Urinary bladder (tissue), 3 donors: ENCODE measurements at regions not wholly inside any gene's neighbourhood (a gene's known extent, or its start where the extent isn't known, plus 50 kb on each side); places are given as distances from the start of the nearest gene placed in this dataset.

ENCODE experiments used
- DNase-seq: peaks from one replicate; pipeline ENCODE4 v3.0.0-alpha.2; 2015; ENCODE audit errors: extremely low spot score
- H3K27ac ChIP-seq: one replicate; pipeline ENCODE4 v1.5.1; 2013; ENCODE audit warnings: low read depth, mild to moderate bottlenecking, moderate library complexity
- H3K36me3 ChIP-seq: one replicate; pipeline ENCODE4 v1.6.1; 2013; ENCODE audit warnings: mild to moderate bottlenecking, moderate library complexity; ENCODE audit not compliant: insufficient read depth
- H3K4me1 ChIP-seq: one replicate; pipeline ENCODE4 v1.6.1; 2013; ENCODE audit warnings: mild to moderate bottlenecking, moderate library complexity; ENCODE audit not compliant: insufficient read depth
- H3K4me3 ChIP-seq: one replicate; pipeline ENCODE4 v1.5.1; 2013; ENCODE audit warnings: low read depth, low read length
- WGBS: extraction: QIAGEN DNeasy Blood & Tissue Kit; methylation state at CpG from one replicate; pipeline ENCODE4 v1.1.7; 2013; 5-methylcytosine and 5-hydroxymethylcytosine counted together
- donor health status: healthy with polysubstance abuse.
- donor health status: healthy.

DNA sequence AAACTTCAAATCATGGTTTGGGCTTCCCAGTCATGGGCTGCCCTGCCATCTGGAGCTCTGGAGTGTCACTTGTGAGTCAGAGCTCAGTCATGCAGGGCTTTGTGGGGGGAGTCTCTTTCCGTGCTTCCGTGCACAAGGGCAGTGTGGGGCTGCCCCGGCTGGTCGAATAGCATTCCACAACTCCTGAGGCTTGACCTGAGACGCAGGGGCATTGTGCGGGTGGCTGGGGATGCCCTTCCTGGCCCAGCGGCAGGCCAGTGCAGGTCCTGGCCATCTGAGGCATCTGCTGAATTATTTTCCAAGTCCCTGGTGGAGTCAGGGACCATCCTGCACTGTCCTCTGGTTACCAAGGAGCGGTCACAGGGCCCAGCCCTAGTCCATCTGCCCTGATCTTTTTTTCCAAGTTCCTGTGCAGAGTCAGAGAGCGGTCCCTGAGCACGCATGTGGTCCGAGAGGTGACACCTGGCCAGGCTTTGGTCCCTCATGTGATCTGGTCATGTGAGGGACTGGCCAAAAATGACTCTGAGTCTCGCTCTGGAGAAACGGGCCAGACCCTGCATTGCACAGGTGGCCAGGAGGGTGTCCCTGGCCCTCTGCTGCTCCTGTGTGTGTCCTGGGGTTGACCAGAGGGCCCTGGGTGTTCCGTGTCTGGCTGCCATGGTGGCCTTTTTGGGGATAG lies 167.0 kb upstream of the ALG10B start:
- Histone ChIP-seq H3K27ac (no peak overlapping the region), H3K4me3 (no peak overlapping the region), H3K36me3 (no peaks in the 10 kb centered on the region), H3K4me1 (no peaks in the 10 kb centered on the region)
- WGBS = 90% methylated on average over 14 of the region's 14 CpGs
- no peak for DNase-seq

DNA sequence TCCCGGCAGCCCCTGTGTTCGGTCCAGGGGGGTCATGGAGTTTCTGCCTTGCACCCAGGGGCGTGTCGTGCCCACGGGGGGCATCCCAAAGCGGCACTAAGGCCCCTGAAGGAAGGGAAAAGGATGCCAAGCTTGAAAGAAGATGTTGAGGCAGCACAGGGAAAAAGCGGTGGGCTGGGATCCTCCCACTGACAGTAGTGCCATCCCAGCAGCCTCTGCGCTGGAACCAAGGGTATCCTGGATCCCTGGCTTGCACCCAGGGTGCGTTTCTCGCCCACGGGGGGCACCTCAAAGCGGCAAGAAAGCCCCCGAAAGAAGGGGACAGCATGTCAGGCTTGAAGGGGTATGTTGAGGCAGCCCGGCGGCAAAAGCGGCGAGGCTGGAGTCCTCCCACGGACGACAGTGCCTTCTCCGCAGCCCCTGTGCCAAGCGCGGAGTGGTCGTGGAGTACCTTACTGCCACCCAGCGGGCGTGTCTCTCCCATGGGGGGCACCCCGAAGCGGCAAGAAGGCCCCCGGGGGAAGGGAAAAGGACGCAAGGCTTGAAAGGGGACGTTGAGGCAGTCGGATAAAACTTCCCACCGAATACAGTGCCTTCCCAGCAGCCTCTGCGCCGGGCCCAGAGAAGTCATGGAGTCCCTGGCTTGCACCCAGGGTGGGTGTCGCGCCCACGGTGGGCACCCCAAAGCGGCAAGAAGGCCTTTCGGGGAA lies 164.4 kb upstream of the ALG10B start:
- Histone ChIP-seq H3K4me3 (no peak overlapping the region), H3K4me1 (no peaks in the 10 kb centered on the region), H3K36me3 (no peaks in the 10 kb centered on the region), H3K27ac (no peak overlapping the region)
- DNase-seq = no peak
- WGBS = 86% methylated on average over 39 of the region's 39 CpGs

DNA sequence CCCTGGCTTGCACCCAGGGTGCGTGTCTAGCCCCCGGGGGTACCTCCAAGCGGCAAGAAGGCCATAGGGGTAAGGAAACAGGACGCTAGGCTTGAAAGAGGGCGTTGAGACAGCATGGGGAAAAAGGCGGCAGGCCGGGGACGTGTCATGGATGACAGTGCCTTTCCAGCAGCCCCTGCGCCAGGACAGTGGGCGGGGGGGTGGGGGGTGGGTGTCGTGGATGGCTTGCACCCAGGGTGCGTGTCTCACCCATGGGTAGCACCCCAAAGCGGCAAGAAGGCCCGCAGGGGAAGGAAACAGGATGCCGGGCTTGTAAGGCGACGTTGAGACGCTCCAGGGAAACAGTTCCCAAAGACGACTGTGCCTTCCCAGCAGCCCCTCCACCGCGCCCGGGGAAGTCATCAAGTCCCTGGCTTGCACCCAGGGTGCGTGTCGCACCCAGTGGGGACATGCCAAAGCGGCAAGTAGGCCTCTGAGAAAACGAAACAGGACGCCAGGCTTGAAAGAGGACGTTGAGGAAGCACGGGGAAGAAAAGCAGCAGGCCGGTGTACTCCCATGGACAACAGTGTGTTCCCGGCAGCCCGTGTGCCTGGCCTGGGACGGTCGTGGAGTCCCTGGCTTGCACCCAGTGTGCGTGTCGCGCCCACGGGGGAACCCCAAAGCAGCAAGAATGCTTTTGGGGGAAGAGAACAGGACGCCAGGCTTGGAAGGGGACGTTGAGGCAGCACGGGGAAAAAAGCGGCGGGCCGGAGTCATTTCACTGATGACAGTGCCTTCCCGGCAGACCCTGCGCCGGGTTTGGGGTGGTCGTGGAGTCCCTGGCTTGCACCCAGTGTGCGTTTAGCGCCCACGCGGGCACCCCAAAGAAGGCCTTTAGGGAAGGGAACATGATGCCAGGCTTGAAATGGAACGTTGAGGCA lies 163.5 kb upstream of the ALG10B start:
- H3K4me1 ChIP-seq = no peaks in the 10 kb centered on the region
- H3K27ac ChIP-seq = no peak overlapping the region
- no peak overlapping the region for H3K4me3 ChIP-seq
- no peak for DNase-seq
- no peaks in the 10 kb centered on the region for H3K36me3 ChIP-seq
- WGBS = 85% methylated on average over 53 of the region's 53 CpGs

DNA sequence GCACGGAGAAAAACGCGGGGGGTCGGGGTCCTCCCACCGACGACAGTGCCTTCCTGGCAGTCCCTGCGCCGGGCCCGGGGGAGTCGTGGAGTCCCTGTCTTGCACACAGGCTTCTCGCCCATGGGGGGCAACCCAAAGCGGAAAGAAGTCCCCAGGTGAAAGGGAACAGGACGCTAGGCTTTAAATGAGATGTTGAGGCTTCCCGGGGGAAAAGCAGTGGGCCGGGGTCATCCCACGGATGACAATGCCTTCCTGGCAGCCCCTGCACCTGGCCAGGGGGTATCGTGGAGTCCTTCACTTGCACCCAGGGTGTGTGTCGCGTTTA lies 162.9 kb upstream of the ALG10B start:
- H3K4me1 ChIP-seq = no peaks in the 10 kb centered on the region
- no peaks in the 10 kb centered on the region for H3K36me3 ChIP-seq
- no peak overlapping the region for H3K27ac ChIP-seq
- no peak overlapping the region for H3K4me3 ChIP-seq
- WGBS = 85% methylated on average over 19 of the region's 19 CpGs
- DNase-seq = no peak

DNA sequence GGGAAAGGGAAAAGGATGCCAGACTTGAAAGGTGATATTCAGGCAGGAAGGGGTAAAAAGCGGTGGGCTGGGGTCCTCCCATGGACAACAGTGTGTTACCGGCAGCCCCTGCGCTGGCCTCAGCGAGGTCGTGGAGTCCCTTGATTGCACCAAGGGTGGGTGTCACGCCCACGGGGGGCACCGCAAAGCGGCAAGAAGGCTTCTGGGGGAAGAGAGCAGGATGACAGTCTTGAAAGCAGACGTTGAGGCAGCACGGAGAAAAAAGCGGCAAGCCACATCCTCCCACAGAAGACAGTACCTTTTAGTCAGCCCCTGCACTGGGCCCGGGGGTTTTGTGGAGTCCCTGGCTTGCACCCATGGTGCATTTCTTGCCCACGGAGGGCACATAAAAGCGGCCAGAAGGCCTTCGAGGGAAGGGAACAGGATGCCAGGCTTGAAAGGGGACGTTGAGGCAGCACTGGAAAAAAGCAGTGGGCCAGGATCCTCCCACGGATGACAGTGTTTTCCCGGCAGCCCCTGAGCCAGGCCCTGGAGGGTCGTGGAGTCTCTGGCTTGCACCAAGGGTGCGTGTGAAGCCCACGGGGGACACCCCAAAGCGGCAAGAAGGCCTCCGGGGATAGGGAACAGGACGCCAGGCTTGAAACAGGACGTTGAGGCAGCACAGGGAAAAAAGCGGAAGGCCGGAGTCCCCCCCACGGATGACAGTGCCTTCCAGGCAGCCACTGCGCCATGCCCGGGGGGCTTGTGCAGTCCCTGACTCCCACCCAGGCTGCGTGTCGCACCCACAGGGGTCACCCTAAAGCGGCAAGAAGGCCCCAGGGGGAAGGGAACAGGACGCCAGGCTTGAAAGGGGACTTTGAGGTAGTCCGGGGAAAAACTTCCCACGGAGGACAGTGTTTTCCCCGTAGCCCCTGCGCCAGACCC lies 162.2 kb upstream of the ALG10B start:
- H3K36me3 ChIP-seq = no peaks in the 10 kb centered on the region
- H3K4me1 ChIP-seq = no peaks in the 10 kb centered on the region
- no peak for DNase-seq
- H3K4me3 ChIP-seq = no peak overlapping the region
- H3K27ac ChIP-seq = no peak overlapping the region
- 89% methylated on average over 39 of the region's 39 CpGs for WGBS

DNA sequence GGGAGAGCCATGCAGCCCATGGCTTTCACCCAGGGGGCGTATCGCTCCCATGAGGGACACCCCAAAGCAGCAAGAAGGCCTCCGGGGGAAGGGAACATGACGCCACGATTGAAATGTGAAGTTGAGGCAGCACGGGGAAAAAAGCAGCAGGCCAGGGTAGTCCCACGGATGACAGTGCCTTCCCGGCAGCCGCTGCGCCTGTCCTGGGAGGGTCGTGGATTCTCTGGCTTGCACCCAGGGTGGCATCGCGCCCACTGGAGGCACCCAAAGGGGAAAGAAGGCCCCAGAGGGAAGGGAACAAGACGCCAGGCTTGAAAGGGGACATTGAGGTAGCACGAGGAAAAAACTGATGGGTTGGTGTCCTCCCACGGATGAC lies 161.6 kb upstream of the ALG10B start:
- no peak overlapping the region for H3K27ac ChIP-seq
- H3K36me3 ChIP-seq = no peaks in the 10 kb centered on the region
- H3K4me3 ChIP-seq = no peak overlapping the region
- H3K4me1 ChIP-seq = no peaks in the 10 kb centered on the region
- no peak for DNase-seq
- WGBS = 87% methylated on average over 16 of the region's 16 CpGs

DNA sequence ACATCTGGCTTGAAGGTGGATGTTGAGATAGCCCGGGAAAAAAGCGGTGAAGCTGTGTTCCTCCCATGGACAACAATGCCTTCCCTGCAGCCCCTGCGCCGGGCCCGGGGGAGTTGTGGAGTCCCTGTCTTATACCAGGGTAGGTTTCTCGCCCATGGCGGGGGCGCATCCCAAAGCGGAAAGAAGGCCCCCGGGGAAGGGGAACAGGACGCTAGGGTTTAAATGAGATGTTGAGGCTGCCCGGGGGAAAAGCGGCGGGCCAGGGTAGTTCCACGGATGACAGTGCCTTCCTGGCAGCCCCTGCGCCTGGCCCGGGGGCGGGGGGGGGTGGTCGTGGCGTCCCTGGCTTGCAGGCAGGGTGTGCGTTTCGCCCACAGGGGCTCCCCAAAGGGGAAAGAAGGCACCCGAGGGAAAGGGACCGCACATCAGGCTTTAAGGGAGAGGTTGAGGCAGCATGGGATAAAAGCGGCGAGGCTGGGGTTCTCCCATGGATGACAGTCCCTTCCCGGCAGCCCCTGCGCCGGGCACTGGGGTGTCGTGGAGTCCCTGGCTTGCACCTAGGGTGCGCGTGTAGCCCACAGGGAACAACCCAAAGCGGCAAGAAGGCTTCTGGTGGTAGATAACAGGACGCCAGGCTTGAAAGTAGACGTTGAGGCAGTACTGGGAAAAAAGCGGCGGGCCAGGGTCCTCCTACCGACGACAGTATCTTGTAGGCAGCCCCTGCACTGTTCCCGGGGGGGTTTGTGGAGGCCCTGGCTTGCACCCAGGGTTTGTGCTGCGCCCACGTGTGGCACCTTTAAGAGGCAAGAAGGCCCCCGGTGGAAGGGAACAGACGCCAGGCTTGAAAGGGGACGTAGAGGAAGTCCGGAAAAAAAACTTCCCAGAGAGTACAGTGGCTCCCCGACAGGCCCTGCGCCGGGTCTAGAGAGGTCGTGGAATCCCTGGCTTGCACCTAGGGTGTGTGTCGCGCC lies 160.8 kb upstream of the ALG10B start:
- 86% methylated on average over 52 of the region's 52 CpGs for WGBS
- no peak for DNase-seq
- Histone ChIP-seq H3K36me3 (no peaks in the 10 kb centered on the region), H3K27ac (no peak overlapping the region), H3K4me1 (no peaks in the 10 kb centered on the region), H3K4me3 (no peak overlapping the region)

DNA sequence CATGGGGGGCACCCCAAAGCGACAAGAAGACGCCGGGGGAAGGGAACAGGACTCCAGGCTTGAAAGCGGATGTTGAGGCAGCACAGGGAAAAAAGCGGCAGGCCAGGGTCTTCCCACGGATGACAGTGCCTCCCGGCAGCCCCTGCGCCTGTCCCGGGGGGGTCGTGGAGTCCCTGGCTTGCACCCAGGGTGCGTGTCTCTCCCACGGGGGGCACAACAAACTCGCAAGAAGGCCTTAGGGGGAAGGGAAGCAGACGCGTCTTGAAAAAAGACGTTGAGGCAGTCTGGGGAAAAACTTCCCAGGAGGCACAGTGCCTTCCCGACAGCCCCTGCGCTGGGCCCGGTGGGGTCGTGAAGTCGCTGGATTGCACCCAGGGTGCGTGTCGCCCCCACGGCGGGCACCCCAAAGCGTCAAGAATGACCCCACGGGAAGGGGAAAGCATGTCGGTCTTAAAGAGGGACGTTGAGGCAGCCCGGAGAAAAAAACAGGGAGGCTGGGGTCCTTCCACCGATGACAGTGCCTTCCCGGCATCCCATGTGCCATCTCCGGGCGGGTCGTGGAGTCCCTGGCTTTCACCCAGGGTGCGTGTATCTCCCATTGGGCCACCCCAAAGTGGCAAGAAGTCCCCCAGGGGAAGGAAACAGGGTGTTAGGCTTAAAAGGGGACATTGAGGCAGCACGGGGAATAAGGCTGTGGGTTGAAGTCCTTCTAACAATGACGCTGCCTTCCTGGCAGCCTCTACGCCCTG lies 159.9 kb upstream of the ALG10B start:
- DNase-seq = no peak
- Histone ChIP-seq H3K36me3 (no peaks in the 10 kb centered on the region), H3K4me1 (no peaks in the 10 kb centered on the region), H3K4me3 (no peak overlapping the region), H3K27ac (no peak overlapping the region)
- WGBS = 85% methylated on average over 39 of the region's 39 CpGs

DNA sequence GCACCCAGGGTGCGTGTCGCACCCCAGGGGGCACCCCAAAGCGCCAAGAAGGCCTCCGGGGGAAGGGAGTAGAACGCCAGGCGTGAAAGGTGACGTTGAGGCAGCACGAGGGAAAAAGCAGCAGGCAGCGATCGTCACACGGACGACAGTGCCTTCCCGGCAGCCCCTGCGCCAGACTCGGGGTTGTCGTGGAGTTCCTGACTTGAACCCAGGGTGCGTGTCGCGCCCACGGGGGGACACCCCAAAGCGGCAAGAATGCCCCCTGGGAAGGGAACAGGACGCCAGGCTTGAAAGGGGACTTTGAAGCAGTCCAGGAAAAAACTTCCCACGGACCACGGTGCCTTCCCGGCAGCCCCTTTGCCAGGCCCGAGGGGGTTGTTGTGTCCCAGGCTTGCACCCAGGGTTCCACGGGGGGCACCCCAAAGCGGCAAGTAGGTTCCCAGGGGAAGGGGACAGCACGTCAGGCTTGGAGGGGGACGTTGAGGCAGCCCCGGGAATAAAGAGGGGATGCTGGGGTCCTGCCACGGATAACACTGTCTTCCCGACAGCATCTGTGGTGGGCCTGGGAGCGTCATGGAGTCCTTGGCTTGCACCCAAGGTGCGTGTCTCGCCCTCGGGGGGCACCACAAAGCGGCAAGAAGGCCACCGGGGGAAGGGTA lies 159.2 kb upstream of the ALG10B start:
- WGBS = 92% methylated on average over 39 of the region's 39 CpGs
- H3K4me1 ChIP-seq = no peaks in the 10 kb centered on the region
- H3K36me3 ChIP-seq = no peaks in the 10 kb centered on the region
- H3K4me3 ChIP-seq = no peak overlapping the region
- no peak overlapping the region for H3K27ac ChIP-seq
- DNase-seq = no peak

DNA sequence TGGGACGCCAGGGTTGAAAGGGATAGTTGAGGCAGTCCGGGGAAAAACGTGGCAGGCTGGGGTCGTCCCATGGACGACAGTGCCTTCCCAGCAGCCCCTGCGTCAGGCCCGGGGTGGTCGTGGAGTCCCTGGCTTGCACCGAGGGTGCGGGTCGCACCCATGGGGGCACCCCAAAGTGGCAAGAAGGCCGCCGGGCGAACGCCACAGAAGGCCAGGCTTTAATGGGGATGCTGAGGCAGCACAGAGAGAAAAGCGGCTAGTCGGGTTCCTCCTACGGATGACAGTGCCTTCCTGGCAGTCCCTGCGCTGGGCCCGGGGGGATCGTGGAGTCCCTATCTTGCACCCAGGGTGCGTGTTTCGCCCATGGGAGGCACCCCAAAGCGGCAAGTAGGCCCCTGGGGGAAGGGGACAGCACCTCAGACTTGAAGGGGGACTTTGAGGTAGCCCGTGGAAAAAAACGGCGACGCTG lies 158.6 kb upstream of the ALG10B start:
- H3K27ac ChIP-seq = no peak overlapping the region
- H3K36me3 ChIP-seq = no peaks in the 10 kb centered on the region
- no peaks in the 10 kb centered on the region for H3K4me1 ChIP-seq
- no peak for DNase-seq
- 94% methylated on average over 28 of the region's 28 CpGs for WGBS
- H3K4me3 ChIP-seq = no peak overlapping the region

DNA sequence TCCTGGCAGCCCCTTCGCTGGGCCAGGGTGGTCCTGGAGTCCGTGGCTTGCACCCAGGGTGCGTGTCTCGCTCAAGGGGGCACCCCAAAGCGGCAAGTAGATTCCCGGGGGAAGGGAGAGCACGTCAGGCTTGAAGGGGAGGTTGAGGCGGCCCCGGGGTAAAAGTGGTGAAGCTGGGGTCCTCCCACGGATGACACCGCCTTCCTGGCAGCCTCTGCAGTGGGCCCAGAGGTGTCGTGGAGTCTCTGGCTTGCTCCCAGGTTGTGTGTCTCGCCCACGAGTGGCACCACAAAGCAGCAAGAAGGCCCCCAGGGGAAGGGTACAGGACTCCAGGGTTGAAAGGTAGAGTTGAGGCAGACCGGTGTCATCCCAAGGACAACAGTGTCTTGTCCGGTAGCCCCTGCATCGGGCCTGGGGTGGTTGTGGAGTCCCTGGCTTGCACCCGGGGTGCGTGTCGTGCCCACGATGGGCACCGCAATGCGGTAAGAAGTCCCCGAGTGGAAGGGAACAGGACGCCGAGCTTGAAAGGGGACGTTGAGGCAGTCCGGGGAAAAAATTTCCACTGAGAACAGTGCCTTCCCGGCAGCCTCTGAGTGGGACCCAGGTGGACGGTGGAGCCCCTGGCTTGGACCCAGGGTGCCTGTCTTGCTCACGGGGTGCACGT lies 158.0 kb upstream of the ALG10B start:
- Histone ChIP-seq H3K27ac (no peak overlapping the region), H3K4me3 (no peak overlapping the region), H3K36me3 (no peaks in the 10 kb centered on the region), H3K4me1 (no peaks in the 10 kb centered on the region)
- 90% methylated on average over 32 of the region's 32 CpGs for WGBS
- no peak for DNase-seq
